Panc1 (cell line): ENCODE measurements at regions not wholly inside any gene's neighbourhood (a gene's known extent, or its start where the extent isn't known, plus 50 kb on each side); places are given as distances from the start of the nearest gene placed in this dataset.

Experiments used
- ATAC-seq: fragments of 200-7000 bp; cut with Tn5 transposase; 2 replicates; pipeline ENCODE4 v1.9.1; 2020; ENCODE audit warnings: mild to moderate bottlenecking, moderate library complexity
- BruUV-seq: library from RNA; stranded (reverse); fragments of 400-500 nt; replicated peaks from 2 replicates; lab custom pipeline; 2021; lab: Mats Ljungman, UMichigan
- CTCF ChIA-PET: fragments of 300-600 bp; sonication (Branson Sonifier 250); formaldehyde crosslinking; loops from one replicate; lab custom pipeline; 2022; ENCODE audit warnings: antibody characterized with exemption; lab: Charles Lee
- POLR2A ChIA-PET: fragments of 300-600 bp; sonication (Branson Sonifier 250); formaldehyde crosslinking; loops from one replicate; lab custom pipeline; 2022; ENCODE audit warnings: antibody characterized with exemption; lab: Charles Lee
- DNase-seq: peaks from one replicate; pipeline ENCODE4 v3.0.0-alpha.2; 2010; ENCODE audit warnings: low read depth, low spot score
- H3K27ac ChIP-seq: 2 replicates; pipeline ENCODE4 v1.5.1; 2011; ENCODE audit warnings: mild to moderate bottlenecking, low read length, inconsistent platforms
- H3K27me3 ChIP-seq: fragments of 200-500 bp; sonication (Bioruptor generic); 2 replicates; pipeline ENCODE4 v1.6.0; 2014; ENCODE audit warnings: low read length, inconsistent platforms; ENCODE audit not compliant: control insufficient read depth, insufficient read depth
- H3K36me3 ChIP-seq: fragments of 200-500 bp; sonication (Bioruptor generic); 2 replicates; pipeline ENCODE4 v1.5.1; 2014; ENCODE audit warnings: inconsistent platforms, mild to moderate bottlenecking, low read length, moderate library complexity; ENCODE audit not compliant: control insufficient read depth, insufficient read depth
- H3K4me1 ChIP-seq: 2 replicates; pipeline ENCODE4 v1.5.1; 2011; ENCODE audit warnings: inconsistent platforms, mild to moderate bottlenecking, low read length, moderate library complexity; ENCODE audit not compliant: control insufficient read depth, insufficient read depth
- H3K4me3 ChIP-seq, 2 experiments: 2 replicates each; pipeline ENCODE4 v1.5.1; 2011 to 2012; ENCODE audit warnings: low read depth in 2 of 2, low read length in 2 of 2, mild to moderate bottlenecking in 2 of 2, inconsistent platforms in 1 of 2, moderate library complexity in 1 of 2
- H3K9me3 ChIP-seq: fragments of 200-500 bp; sonication (Bioruptor generic); 2 replicates; pipeline ENCODE4 v1.5.1; 2014; ENCODE audit warnings: low read depth, mild to moderate bottlenecking, inconsistent platforms, low read length, moderate library complexity; ENCODE audit not compliant: control insufficient read depth, insufficient read depth
- CTCF ChIP-seq: fragments of 450-650 bp; IDR thresholded peaks from 2 replicates; pipeline ENCODE4 v1.5.1; 2017; ENCODE audit warnings: mild to moderate bottlenecking
- POLR2AphosphoS5 ChIP-seq: IDR thresholded peaks from 2 replicates; pipeline ENCODE4 v1.6.1; 2012; ENCODE audit warnings: mild to moderate bottlenecking, low read depth, low read length, moderate library complexity
- REST ChIP-seq, 2 experiments: IDR thresholded peaks; 2 replicates each; pipeline ENCODE4 v1.6.1; 2011 to 2012; ENCODE audit warnings: low read depth in 2 of 2, control low read depth in 1 of 2, low read length in 1 of 2, mild to moderate bottlenecking in 1 of 2, moderate library complexity in 1 of 2; ENCODE audit not compliant: insufficient read depth in 1 of 2
- SIN3A ChIP-seq: IDR thresholded peaks from 2 replicates; pipeline ENCODE4 v1.6.1; 2012; ENCODE audit warnings: low read depth, mild to moderate bottlenecking, low read length, moderate library complexity, borderline replicate concordance; ENCODE audit not compliant: insufficient read depth
- TCF7L2 ChIP-seq: IDR thresholded peaks from 2 replicates; pipeline ENCODE4 v1.6.1; 2011; ENCODE audit warnings: mild to moderate bottlenecking, low read depth, low read length, inconsistent platforms
- in situ Hi-C: cut with HindIII; loops from 2 replicates; pipeline ENCODE4 v1.10.0; 2016; ENCODE audit warnings: low sequenced_read_pairs, low pct_unique_long_range_greater_than_20kb
- intact Hi-C: fragments of 100-400 bp; cut with micrococcal nuclease; formaldehyde crosslinking; loops from one replicate; pipeline ENCODE4 v1.10.0; 2022; ENCODE audit not compliant: unreplicated experiment

GRCh38 chr1:239240736-239241135 is 145.6 kb upstream of the CHRM3 start:
- no peaks in the 10 kb centered on the region for H3K4me1 ChIP-seq
- POLR2A ChIA-PET, result no interaction called here
- CTCF ChIA-PET, result no interaction called here

DNA sequence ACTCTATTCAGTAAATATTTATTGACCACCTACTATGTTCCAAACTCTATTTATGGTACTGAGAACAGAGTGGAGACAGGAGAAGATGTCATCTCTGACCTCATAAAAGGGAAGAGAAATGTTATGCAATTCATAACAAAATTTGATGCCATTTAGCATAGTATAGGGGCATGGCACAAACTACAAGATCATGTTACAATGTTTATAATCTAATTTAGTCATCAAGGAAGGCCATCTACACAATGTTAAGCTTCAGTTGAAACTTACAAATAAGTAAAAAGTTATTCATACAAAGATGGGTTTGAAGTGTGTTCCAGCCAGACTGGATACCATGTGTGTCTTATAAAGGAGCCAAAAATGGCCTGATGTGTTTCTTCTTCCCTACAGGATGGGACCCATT is 146.8 kb upstream of the CHRM3 start:
- no peak for ATAC-seq
- no peak for DNase-seq
- H3K36me3 ChIP-seq, result no peaks in the 10 kb centered on the region
- intact Hi-C loops, result no loop called here
- 0 out of 2 replicates have a peak, but pooled peaks cover 2% of the 10 kb centered on the region for H3K9me3 ChIP-seq
- no peak overlapping the region for H3K4me3 ChIP-seq
- ChIA-PET CTCF (no interaction called here), POLR2A (no interaction called here)
- no peaks in the 10 kb centered on the region for H3K27me3 ChIP-seq
- BruUV-seq, result no TSS peak
- no peak for TF ChIP-seq CTCF
- TF ChIP-seq REST (IDR thresholded peaks at IDR 0.05; ENCODE audit: insufficient read depth in 1 of 2, low read depth in 2 of 2, low read length in 1 of 2), result no peak
- TF ChIP-seq SIN3A, result no peak
- TF ChIP-seq TCF7L2, result no peak
- no peak for TF ChIP-seq POLR2AphosphoS5
- no peak overlapping the region for H3K27ac ChIP-seq
- in situ Hi-C loops, result no loop called here
- H3K4me1 ChIP-seq, result no peaks in the 10 kb centered on the region

More at GRCh38 chr1:239240736-239241135, 145.6 kb upstream of the CHRM3 start:
- no peaks in the 10 kb centered on the region for H3K36me3 ChIP-seq
- H3K27me3 ChIP-seq, result no peaks in the 10 kb centered on the region
- no peak overlapping the region for H3K27ac ChIP-seq
- BruUV-seq, result no TSS peak
- intact Hi-C loops, result no loop called here
- DNase-seq (no peak), ATAC-seq (no peak)
- TF ChIP-seq REST (IDR thresholded peaks at IDR 0.05; ENCODE audit: insufficient read depth in 1 of 2, low read depth in 2 of 2, low read length in 1 of 2) (no peak), CTCF (no peak), SIN3A (no peak), TCF7L2 (no peak), POLR2AphosphoS5 (no peak)
- H3K4me3 ChIP-seq, result no peak overlapping the region
- in situ Hi-C loops, result no loop called here
- H3K9me3 ChIP-seq, result 0 out of 2 replicates have a peak, but pooled peaks cover 2% of the 10 kb centered on the region
